Adrenal gland (tissue), 5 donors: ENCODE measurements at regions not wholly inside any gene's neighbourhood (a gene's known extent, or its start where the extent isn't known, plus 50 kb on each side); places are given as distances from the start of the nearest gene placed in this dataset.

Experiments
- POLR2A ChIP-seq, 2 donors: fragments of 450-650 bp; IDR thresholded peaks; one replicate each; pipeline ENCODE4 v1.6.1; 2017; ENCODE audit warnings: antibody characterized with exemption in 2 of 2, mild to moderate bottlenecking in 2 of 2, moderate library complexity in 1 of 2
- TF ChIP-seq, protein P1 (sequence below), 6 experiments: fragments of 450-650 bp in 4 of 6; fragments of 200-600 bp in 2 of 6; sonication (generic) in 1 of 6; IDR thresholded peaks; 1 replicate in 5 of 6; 2 replicates in 1 of 6; pipeline versions ENCODE4 v1.5.1 to v1.8.0; 2016 to 2021; ENCODE audit warnings: antibody characterized with exemption in 6 of 6, mild to moderate bottlenecking in 2 of 6, moderate library complexity in 1 of 6
- donor health status: DM: no; HTN: no; CAD: no.

- TF ChIP-seq, protein P1, sequence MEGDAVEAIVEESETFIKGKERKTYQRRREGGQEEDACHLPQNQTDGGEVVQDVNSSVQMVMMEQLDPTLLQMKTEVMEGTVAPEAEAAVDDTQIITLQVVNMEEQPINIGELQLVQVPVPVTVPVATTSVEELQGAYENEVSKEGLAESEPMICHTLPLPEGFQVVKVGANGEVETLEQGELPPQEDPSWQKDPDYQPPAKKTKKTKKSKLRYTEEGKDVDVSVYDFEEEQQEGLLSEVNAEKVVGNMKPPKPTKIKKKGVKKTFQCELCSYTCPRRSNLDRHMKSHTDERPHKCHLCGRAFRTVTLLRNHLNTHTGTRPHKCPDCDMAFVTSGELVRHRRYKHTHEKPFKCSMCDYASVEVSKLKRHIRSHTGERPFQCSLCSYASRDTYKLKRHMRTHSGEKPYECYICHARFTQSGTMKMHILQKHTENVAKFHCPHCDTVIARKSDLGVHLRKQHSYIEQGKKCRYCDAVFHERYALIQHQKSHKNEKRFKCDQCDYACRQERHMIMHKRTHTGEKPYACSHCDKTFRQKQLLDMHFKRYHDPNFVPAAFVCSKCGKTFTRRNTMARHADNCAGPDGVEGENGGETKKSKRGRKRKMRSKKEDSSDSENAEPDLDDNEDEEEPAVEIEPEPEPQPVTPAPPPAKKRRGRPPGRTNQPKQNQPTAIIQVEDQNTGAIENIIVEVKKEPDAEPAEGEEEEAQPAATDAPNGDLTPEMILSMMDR (IDR thresholded peaks at IDR 0.05) = no peak
- no peak for TF ChIP-seq POLR2A (IDR thresholded peaks at IDR 0.05)
Observed at GRCh38 chr6:130314271-130314670, 51.5 kb upstream of the TMEM200A start.
